C1 segment of cervical spinal cord (tissue), 14 donors: ENCODE measurements at regions not wholly inside any gene's neighbourhood (a gene's known extent, or its start where the extent isn't known, plus 50 kb on each side); places are given as distances from the start of the nearest gene placed in this dataset.

Experiments used
- DNase-seq, 14 donors: peaks; one replicate each; lab custom pipeline; 2025; lab: John Stamatoyannopoulos, UW

- peak in 1 of 14 donors; percentile 54 for DNase-seq
Measured at GRCh38 chr14:76950055-76951020, 78.2 kb downstream of the IRF2BPL start.

- no peak for DNase-seq
Measured at GRCh38 chr14:76948976-76949375, 79.5 kb downstream of the IRF2BPL start.

GRCh38 chr14:76948213-76948947 is 80.1 kb downstream of the IRF2BPL start:
- DNase-seq, result peak in 1 of 14 donors; percentile 15

GRCh38 chr14:76947838-76948184 is 80.7 kb downstream of the IRF2BPL start:
- DNase-seq, result no peak

GRCh38 chr14:76947078-76947837 is 81.2 kb downstream of the IRF2BPL start:
- DNase-seq, result peak; percentile 34 to 96 (median 88)

GRCh38 chr14:76946753-76947077 is 81.8 kb downstream of the IRF2BPL start:
- no peak for DNase-seq

- no peak for DNase-seq
Measured at GRCh38 chr14:76943072-76943471, 85.4 kb downstream of the IRF2BPL start.

GRCh38 chr14:76941946-76942805 is 86.3 kb downstream of the IRF2BPL start:
- no peak for DNase-seq

GRCh38 chr14:76941544-76941943 is 87.0 kb downstream of the IRF2BPL start:
- DNase-seq, result no peak

GRCh38 chr14:76940021-76940760 is 88.3 kb downstream of the IRF2BPL start:
- no peak for DNase-seq

GRCh38 chr14:76939015-76939742 is 89.3 kb downstream of the IRF2BPL start:
- no peak for DNase-seq

GRCh38 chr14:76938092-76938500 is 90.4 kb downstream of the IRF2BPL start:
- DNase-seq, result no peak

- no peak for DNase-seq
Measured at GRCh38 chr14:76937181-76938091, 91.1 kb downstream of the IRF2BPL start.

- DNase-seq, result no peak
Measured at GRCh38 chr14:76936483-76936882, 92.0 kb downstream of the IRF2BPL start.

GRCh38 chr14:76933515-76933914 is 95.0 kb downstream of the IRF2BPL start:
- no peak for DNase-seq

GRCh38 chr14:76931631-76932402 is 96.7 kb downstream of the IRF2BPL start:
- no peak for DNase-seq

GRCh38 chr14:76930549-76930948 is 98.0 kb downstream of the IRF2BPL start:
- no peak for DNase-seq

GRCh38 chr14:76929927-76930326 is 98.6 kb downstream of the IRF2BPL start:
- peak in 1 of 14 donors; percentile 11 for DNase-seq
